H9 (cell line): ENCODE measurements at regions not wholly inside any gene's neighbourhood (a gene's known extent, or its start where the extent isn't known, plus 50 kb on each side); places are given as distances from the start of the nearest gene placed in this dataset.
"Not testable (repeated sequence)": the region's sequence is repeated elsewhere in the genome, so short reads cannot be mapped to it uniquely, and the experiment has no call there.

Experiments used
- DNase-seq: peaks from one replicate; pipeline ENCODE4 v3.0.0-alpha.2; 2017
- H2AFZ ChIP-seq: one replicate; pipeline ENCODE4 v1.6.1; 2013; ENCODE audit warnings: mild to moderate bottlenecking, low read length, control low read depth, moderate library complexity
- H2AK5ac ChIP-seq: 2 replicates; pipeline ENCODE4 v1.6.1; 2013; ENCODE audit warnings: low read length, control low read depth, mixed read lengths; ENCODE audit not compliant: insufficient read length
- H2BK120ac ChIP-seq: one replicate; pipeline ENCODE4 v1.6.1; 2013; ENCODE audit warnings: low read depth, mild to moderate bottlenecking, low read length, control low read depth, inconsistent platforms; ENCODE audit not compliant: poor library complexity, severe bottlenecking
- H2BK12ac ChIP-seq: 2 replicates; pipeline ENCODE4 v1.6.1; 2013; ENCODE audit warnings: low read length, control low read depth, mixed read lengths, low read depth; ENCODE audit not compliant: insufficient read length
- H2BK15ac ChIP-seq: 2 replicates; pipeline ENCODE4 v1.6.1; 2013; ENCODE audit warnings: low read depth, low read length, control low read depth
- H2BK20ac ChIP-seq: one replicate; pipeline ENCODE4 v1.6.1; 2013; ENCODE audit warnings: low read depth, mild to moderate bottlenecking, low read length, control low read depth, inconsistent platforms; ENCODE audit not compliant: poor library complexity, severe bottlenecking
- H2BK5ac ChIP-seq: 2 replicates; pipeline ENCODE4 v1.6.1; 2013; ENCODE audit warnings: low read length, control low read depth, mixed read lengths; ENCODE audit not compliant: insufficient read length
- H3K14ac ChIP-seq: 2 replicates; pipeline ENCODE4 v1.6.1; 2013; ENCODE audit warnings: low read length, control low read depth; ENCODE audit not compliant: insufficient read depth
- H3K18ac ChIP-seq: 2 replicates; pipeline ENCODE4 v1.6.1; 2013; ENCODE audit warnings: low read depth, mild to moderate bottlenecking, mixed read lengths, low read length, control low read depth; ENCODE audit not compliant: insufficient read length
- H3K23ac ChIP-seq: 2 replicates; pipeline ENCODE4 v1.6.1; 2013; ENCODE audit warnings: low read length, control low read depth, mixed read lengths, low read depth; ENCODE audit not compliant: insufficient read length
- H3K23me2 ChIP-seq: 2 replicates; pipeline ENCODE4 v1.6.1; 2013; ENCODE audit warnings: low read depth, mild to moderate bottlenecking, mixed read lengths, low read length, control low read depth; ENCODE audit not compliant: insufficient read length, poor library complexity, severe bottlenecking
- H3K27ac ChIP-seq: 2 replicates; pipeline ENCODE4 v1.5.1; 2013; ENCODE audit warnings: low read length, control low read depth, mixed read lengths, low read depth; ENCODE audit not compliant: insufficient read length
- H3K27me3 ChIP-seq: 2 replicates; pipeline ENCODE4 v1.6.1; 2013; ENCODE audit warnings: low read length, control low read depth, inconsistent platforms; ENCODE audit not compliant: insufficient read depth
- H3K4ac ChIP-seq: 2 replicates; pipeline ENCODE4 v1.6.1; 2013; ENCODE audit warnings: low read depth, mild to moderate bottlenecking, control low read depth, inconsistent platforms, low read length, moderate library complexity
- H3K4me1 ChIP-seq: 2 replicates; pipeline ENCODE4 v1.6.1; 2013; ENCODE audit warnings: low read length, control low read depth, inconsistent platforms; ENCODE audit not compliant: insufficient read depth
- H3K4me2 ChIP-seq: 2 replicates; pipeline ENCODE4 v1.6.1; 2013; ENCODE audit warnings: low read length, control low read depth, mixed read lengths; ENCODE audit not compliant: insufficient read length, insufficient read depth
- H3K56ac ChIP-seq: 2 replicates; pipeline ENCODE4 v1.6.1; 2013; ENCODE audit warnings: low read depth, mild to moderate bottlenecking, mixed read lengths, low read length, control low read depth; ENCODE audit not compliant: insufficient read length
- H3K79me1 ChIP-seq: 2 replicates; pipeline ENCODE4 v1.6.1; 2013; ENCODE audit warnings: low read depth, mild to moderate bottlenecking, moderate library complexity, low read length, control low read depth, inconsistent platforms; ENCODE audit not compliant: insufficient read depth, poor library complexity, severe bottlenecking
- H3K79me2 ChIP-seq: 2 replicates; pipeline ENCODE4 v1.6.1; 2013; ENCODE audit warnings: low read length, control low read depth, inconsistent platforms; ENCODE audit not compliant: insufficient read depth
- H3K9ac ChIP-seq: 2 replicates; pipeline ENCODE4 v1.6.1; 2013; ENCODE audit warnings: low read length, control low read depth, mixed read lengths; ENCODE audit not compliant: insufficient read length; ENCODE audit errors: extremely low read depth
- H3K9me3 ChIP-seq: one replicate; pipeline ENCODE4 v1.6.1; 2013; ENCODE audit warnings: low read depth, low read length, inconsistent platforms; ENCODE audit not compliant: control insufficient read depth
- H3T11ph ChIP-seq: one replicate; pipeline ENCODE4 v1.6.1; 2013; ENCODE audit warnings: mild to moderate bottlenecking, low read length, control low read depth, inconsistent platforms
- H4K20me1 ChIP-seq: one replicate; pipeline ENCODE4 v1.6.1; 2013; ENCODE audit not compliant: control insufficient read depth, insufficient read length, insufficient read depth
- H4K5ac ChIP-seq: 2 replicates; pipeline ENCODE4 v1.6.1; 2013; ENCODE audit warnings: low read depth, mild to moderate bottlenecking, mixed read lengths, low read length, control low read depth; ENCODE audit not compliant: insufficient read length
- H4K8ac ChIP-seq: replicated peaks from 2 replicates; pipeline ENCODE4 v1.6.1; 2013; ENCODE audit warnings: low read length, control low read depth, mixed read lengths, low read depth; ENCODE audit not compliant: insufficient read length
- H4K91ac ChIP-seq: 2 replicates; pipeline ENCODE4 v1.6.1; 2013; ENCODE audit warnings: low read depth, mild to moderate bottlenecking, moderate library complexity, mixed read lengths, low read length, control low read depth; ENCODE audit not compliant: insufficient read length
- H3K27ac Mint-ChIP-seq, 3 experiments: 2 replicates in 2 of 3; 3 replicates in 1 of 3; pipeline ENCODE4 v1.8.0; 2020 to 2021; ENCODE audit warnings: mixed read lengths in 3 of 3, mild to moderate bottlenecking in 1 of 3, moderate library complexity in 1 of 3
- H3K27me3 Mint-ChIP-seq: 2 replicates; pipeline ENCODE4 v1.8.0; 2021; ENCODE audit warnings: low read depth, mild to moderate bottlenecking, moderate library complexity, mixed read lengths
- H3K36me3 Mint-ChIP-seq, 3 experiments: 2 replicates in 2 of 3; 3 replicates in 1 of 3; pipeline ENCODE4 v1.8.0; 2020 to 2021; ENCODE audit warnings: low read depth in 3 of 3, mixed read lengths in 3 of 3; ENCODE audit not compliant: insufficient read depth in 1 of 3
- H3K4me1 Mint-ChIP-seq, 2 experiments: 2 replicates each; pipeline ENCODE4 v1.8.0; 2020; ENCODE audit warnings: mixed read lengths in 2 of 2
- H3K4me3 Mint-ChIP-seq, 2 experiments: 2 replicates in 1 of 2; 3 replicates in 1 of 2; pipeline ENCODE4 v1.8.0; 2020 to 2021; ENCODE audit warnings: mild to moderate bottlenecking in 2 of 2, mixed read lengths in 2 of 2, moderate library complexity in 1 of 2
- H3K9me3 Mint-ChIP-seq, 2 experiments: 2 replicates in 1 of 2; 3 replicates in 1 of 2; pipeline ENCODE4 v1.8.0; 2020; ENCODE audit warnings: mild to moderate bottlenecking in 2 of 2, mixed read lengths in 2 of 2, moderate library complexity in 1 of 2
- WGBS: extraction: QIAGEN DNeasy Blood & Tissue Kit; methylation state at CpG from one replicate; pipeline ENCODE4 v1.1.7; 2013; ENCODE audit warnings: missing lambda C conversion rate, low lambda C conversion rate, mixed read lengths; ENCODE audit not compliant: insufficient read length; ENCODE audit errors: extremely low coverage; 5-methylcytosine and 5-hydroxymethylcytosine counted together
- TF ChIP-seq, protein P1 (sequence below): fragments of 200-600 bp; sonication (generic); conservative IDR thresholded peaks from 3 replicates; pipeline ENCODE4 v1.8.0; 2021; ENCODE audit warnings: antibody characterized with exemption, mild to moderate bottlenecking

DNA sequence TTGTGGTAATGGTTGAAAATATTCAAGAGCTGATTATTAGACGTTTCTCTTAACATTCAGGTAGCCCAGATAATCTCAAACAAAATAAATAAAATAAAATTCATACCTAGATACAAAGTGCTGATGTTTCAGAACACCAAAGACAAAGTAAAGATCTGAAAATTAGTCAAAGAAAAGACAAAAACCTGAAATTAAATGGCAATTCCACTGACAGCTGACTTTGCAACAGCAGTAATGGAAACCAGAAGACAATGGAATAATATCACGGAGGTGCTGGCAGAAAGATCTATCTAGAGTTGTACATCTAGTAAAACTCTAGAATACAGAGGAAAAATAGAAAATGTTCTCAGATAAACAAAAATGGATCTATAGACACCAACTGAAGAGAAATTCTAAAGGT lies 58.0 kb upstream of the IKZF1 start:
- TF ChIP-seq, protein P1, sequence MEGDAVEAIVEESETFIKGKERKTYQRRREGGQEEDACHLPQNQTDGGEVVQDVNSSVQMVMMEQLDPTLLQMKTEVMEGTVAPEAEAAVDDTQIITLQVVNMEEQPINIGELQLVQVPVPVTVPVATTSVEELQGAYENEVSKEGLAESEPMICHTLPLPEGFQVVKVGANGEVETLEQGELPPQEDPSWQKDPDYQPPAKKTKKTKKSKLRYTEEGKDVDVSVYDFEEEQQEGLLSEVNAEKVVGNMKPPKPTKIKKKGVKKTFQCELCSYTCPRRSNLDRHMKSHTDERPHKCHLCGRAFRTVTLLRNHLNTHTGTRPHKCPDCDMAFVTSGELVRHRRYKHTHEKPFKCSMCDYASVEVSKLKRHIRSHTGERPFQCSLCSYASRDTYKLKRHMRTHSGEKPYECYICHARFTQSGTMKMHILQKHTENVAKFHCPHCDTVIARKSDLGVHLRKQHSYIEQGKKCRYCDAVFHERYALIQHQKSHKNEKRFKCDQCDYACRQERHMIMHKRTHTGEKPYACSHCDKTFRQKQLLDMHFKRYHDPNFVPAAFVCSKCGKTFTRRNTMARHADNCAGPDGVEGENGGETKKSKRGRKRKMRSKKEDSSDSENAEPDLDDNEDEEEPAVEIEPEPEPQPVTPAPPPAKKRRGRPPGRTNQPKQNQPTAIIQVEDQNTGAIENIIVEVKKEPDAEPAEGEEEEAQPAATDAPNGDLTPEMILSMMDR: no peak
- H3K27me3 Mint-ChIP-seq: no peaks in the 10 kb centered on the region
- no CpG with 5 or more reads among the region's 2 CpGs for WGBS

DNA sequence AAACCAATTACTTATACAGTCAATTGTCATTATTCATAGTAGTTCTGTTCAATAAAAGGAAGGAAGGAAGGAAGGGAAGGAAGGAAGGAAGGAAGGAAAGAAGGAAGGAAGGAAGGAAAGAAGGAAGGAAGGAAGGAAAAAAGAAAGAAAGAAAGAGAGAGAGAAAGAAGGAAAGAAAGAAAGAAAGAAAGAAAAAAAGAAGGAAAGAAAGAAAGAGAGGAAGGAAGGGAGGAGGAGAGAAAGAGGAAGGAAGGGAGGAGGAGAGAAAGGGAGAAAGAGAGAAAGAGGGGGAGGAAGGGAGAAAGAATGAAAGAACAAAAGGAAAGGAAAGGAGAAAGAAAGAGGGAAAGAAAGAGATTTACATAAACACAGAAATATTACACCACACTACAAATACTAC lies 62.4 kb upstream of the IKZF1 start:
- not testable (repeated sequence) for H3K27me3 Mint-ChIP-seq, H4K5ac ChIP-seq, H2AK5ac ChIP-seq, H3K79me2 ChIP-seq, H3K4me1 Mint-ChIP-seq, H2BK15ac ChIP-seq, H3K4me1 ChIP-seq, H3K56ac ChIP-seq, H2BK120ac ChIP-seq, H3K9ac ChIP-seq, H3K79me1 ChIP-seq, H3K4me3 Mint-ChIP-seq, H3K23me2 ChIP-seq, H2BK12ac ChIP-seq, H3K27ac ChIP-seq, H2BK20ac ChIP-seq, H3K4me2 ChIP-seq, H3K27me3 ChIP-seq, H2AFZ ChIP-seq, H4K20me1 ChIP-seq, H3K18ac ChIP-seq, H3K4ac ChIP-seq, H4K91ac ChIP-seq, DNase-seq, H3K27ac Mint-ChIP-seq, H2BK5ac ChIP-seq, H4K8ac ChIP-seq, H3K9me3 ChIP-seq, H3K14ac ChIP-seq, H3T11ph ChIP-seq, H3K23ac ChIP-seq
- peaks cover 20 to 27% of the 10 kb centered on the region in 2 experiments for H3K9me3 Mint-ChIP-seq
- peaks cover 7 to 24% (median 8%) of the 10 kb centered on the region in 3 experiments; a peak in 5 of 7 replicates for H3K36me3 Mint-ChIP-seq

More for the DNA sequence above, 58.0 kb upstream of the IKZF1 start:
- H3K79me1 ChIP-seq: no peaks in the 10 kb centered on the region
- no peak overlapping the region for H2BK20ac ChIP-seq
- no peak overlapping the region for H2BK15ac ChIP-seq
- Mint-ChIP-seq H3K4me3 (no peak overlapping the region), H3K27ac (no peak overlapping the region), H3K4me1 (no peaks in the 10 kb centered on the region), H3K36me3 (peaks cover 5 to 18% (median 10%) of the 10 kb centered on the region in 3 experiments; a peak in 5 of 7 replicates), H3K9me3 (peaks cover 23 to 26% of the 10 kb centered on the region in 2 experiments)
- H3K9ac ChIP-seq: no peak overlapping the region
- H3K4ac ChIP-seq: no peak overlapping the region
- H4K5ac ChIP-seq: no peak overlapping the region
- H2BK12ac ChIP-seq: no peak overlapping the region
- H3K27ac ChIP-seq: no peak overlapping the region
- no peak overlapping the region for H3K56ac ChIP-seq
- no peak overlapping the region for H2BK120ac ChIP-seq
- H3K79me2 ChIP-seq: no peaks in the 10 kb centered on the region
- H3K23ac ChIP-seq: no peak overlapping the region
- H4K20me1 ChIP-seq: no peaks in the 10 kb centered on the region
- H3K9me3 ChIP-seq: no peaks in the 10 kb centered on the region
- no peaks in the 10 kb centered on the region for H3K27me3 ChIP-seq
- no peak overlapping the region for H4K8ac ChIP-seq
- no peaks in the 10 kb centered on the region for H3K23me2 ChIP-seq
- no peak for DNase-seq
- no peak overlapping the region for H2AK5ac ChIP-seq
- no peak overlapping the region for H3K4me2 ChIP-seq
- no peak overlapping the region for H3K18ac ChIP-seq
- no peak overlapping the region for H4K91ac ChIP-seq
- no peak overlapping the region for H3K14ac ChIP-seq
- no peak overlapping the region for H2BK5ac ChIP-seq
- H3K4me1 ChIP-seq: no peaks in the 10 kb centered on the region
- H2AFZ ChIP-seq: no peak overlapping the region
- H3T11ph ChIP-seq: no peak overlapping the region
